CD4-positive, alpha-beta T cell treated with Interleukin-6 at 100 ng/mL for 8 hours (primary cell): ENCODE measurements at regions not wholly inside any gene's neighbourhood (a gene's known extent, or its start where the extent isn't known, plus 50 kb on each side); places are given as distances from the start of the nearest gene placed in this dataset.

ENCODE experiments used
- DNase-seq: peaks from one replicate; pipeline ENCODE4 v3.0.0-alpha.2; 2020; ENCODE audit warnings: mixed read lengths, low spot score

DNA sequence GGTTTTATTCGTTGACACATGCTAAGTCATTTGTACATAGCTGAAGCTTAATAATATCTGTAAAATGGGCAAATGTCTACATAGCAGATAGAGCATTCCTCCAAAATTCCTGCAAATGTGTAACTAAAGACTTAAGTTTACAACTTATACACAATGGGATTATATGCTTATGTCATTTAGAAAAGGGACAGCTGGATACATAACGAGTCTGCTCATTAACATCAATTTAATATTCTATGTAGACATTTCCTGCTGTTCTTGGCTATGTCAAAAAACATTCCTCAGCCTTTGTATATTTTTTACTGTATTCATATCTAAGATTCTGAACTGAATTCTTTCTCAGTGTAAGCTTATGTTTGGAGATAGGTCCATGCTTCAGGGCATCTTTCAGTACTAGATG is 762.2 kb downstream of the NR2F2 start:
- no peak for DNase-seq

DNA sequence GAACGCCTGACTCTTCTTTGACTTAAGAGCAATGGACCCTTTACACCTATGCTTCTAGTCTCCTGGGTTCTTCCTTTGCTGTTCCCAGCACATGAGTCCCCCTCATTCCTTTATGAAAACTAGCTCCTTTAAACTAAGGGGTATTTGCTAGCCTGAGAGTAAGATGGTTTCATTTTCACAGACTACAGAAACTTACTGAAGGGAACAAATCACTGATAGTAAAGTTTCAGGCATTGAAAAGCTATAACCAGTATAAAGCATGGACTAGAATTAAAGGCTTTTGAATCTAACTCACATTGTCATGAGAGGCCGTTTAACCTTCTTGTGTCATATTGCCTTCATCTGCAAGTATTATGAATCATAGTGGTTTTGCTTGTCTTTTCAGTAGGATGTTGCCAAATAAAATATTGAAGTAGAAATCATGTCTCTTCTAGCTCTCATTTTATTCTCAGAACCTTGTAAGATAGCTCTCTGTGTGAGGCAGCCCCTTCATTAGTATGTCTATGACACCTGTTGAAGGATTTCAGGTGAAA is 765.9 kb downstream of the NR2F2 start:
- no peak for DNase-seq

DNA sequence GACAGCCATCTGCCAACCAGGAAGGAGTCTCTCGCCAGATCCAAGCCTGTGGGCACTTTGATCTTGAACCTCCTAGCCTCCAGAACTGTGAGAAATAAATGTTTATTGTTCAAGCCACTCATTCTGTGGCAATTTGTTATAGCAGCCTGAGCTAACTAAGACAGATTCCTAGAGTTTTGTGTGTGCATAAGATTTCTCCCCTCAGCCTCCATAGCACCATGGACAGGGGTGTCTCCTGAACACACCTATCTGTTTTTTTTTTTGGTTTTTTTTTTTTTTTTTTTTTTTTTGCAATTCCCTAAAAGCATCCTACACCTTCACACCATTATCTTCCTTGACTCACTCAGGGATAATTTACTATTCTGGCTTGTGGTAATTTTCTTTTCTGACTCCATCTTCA is 768.5 kb downstream of the NR2F2 start:
- DNase-seq = no peak

DNA sequence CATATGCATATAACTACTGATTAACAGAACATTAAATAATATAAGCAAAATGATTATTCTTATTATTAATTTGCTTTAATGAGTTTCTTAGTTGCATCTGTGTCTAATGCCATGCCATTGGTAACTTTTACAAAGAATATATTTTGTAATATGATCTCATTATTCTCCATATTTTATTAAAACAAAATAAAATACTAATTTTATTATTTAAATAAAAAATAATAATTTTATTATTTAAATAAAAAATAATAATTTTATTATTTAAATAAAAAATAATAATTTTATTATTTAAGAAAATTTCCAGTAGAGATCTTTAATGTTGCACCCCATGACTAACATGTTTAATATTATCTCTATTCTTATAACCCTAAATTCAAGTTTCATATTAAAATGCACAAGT is 771.1 kb downstream of the NR2F2 start:
- DNase-seq = no peak

DNA sequence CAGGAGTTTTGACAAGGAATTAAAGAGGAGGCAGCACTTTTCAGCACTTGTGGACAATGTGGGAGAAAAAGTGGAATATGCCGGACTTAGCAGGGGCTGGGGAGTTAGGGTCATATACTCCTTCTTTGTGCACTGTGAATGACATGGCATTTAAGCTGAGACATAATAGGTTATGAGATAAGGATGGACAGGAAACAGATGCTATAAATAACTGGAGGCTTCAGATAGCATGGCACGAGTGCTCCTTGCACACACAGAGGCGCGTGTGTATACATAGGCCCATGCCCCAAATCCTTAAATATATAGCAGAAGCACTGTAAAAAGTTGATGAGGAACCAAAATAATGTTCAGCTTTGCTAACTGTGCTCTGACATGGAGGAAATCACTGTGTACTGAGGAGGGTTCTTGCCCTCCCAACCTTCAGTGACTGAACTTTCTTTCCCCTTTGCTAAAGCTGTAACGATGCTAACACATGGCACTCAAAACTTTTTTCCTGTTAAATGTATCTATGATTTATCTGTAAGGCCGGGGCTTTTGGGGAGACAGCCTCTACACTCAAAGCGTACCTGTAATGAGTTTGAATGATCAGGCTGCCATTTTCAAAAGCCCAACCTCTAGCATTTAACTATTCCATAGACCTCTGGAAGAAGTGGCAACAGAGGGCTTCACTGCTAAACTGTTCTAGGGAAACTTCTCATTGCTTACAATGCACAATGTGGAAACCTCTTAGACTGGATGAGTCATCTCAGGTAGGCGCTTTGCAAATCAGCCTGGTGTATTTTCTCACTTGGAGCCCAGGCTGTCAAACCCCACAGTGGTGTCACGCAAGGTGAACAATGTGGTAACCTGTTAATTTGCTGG is 784.6 kb downstream of the NR2F2 start:
- no peak for DNase-seq

GRCh38 chr15:97115761-97116070 is 785.2 kb downstream of the NR2F2 start:
- no peak for DNase-seq

DNA sequence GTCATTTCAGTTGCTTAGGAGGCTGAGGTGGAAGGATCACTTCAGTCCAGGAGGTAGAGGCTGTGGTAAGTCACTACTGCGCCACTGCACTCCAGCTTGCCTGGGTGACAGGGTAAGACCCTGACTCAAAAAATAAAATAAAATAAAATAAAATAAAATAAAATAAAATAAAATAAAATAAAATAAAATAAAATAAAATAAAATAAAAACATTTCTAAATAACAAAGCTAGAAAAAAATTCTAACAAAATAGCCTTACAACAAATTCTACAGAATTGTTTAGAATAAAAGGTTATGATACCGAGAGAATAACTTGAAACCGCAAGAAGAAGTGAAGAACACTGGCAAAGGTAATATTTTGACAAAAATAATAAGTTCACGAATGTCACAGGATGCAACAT is 794.3 kb downstream of the NR2F2 start:
- no peak for DNase-seq

GRCh38 chr15:97126553-97127233 is 796.2 kb downstream of the NR2F2 start:
- DNase-seq = no peak

DNA sequence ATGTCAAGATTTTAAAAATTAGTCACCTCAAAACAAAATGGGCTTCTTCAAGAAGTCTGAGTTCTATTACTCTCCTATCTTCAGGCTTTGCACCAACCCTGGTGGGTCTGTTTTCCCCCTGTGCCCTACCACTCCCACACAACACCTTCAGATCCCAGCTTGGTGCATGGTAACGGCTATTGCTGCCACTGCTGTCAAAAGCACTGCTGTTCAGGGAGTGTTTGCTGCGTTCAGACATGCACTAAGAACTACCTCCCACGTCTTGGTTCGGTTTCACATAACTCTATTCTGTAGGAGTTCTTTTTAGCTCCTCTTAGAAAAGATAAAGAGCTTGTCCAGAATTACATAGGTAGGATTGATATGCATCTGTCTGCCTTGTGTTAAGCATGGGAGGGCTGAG is 799.2 kb downstream of the NR2F2 start:
- DNase-seq = no peak

GRCh38 chr15:97140216-97140615 is 809.7 kb downstream of the NR2F2 start:
- no peak for DNase-seq

DNA sequence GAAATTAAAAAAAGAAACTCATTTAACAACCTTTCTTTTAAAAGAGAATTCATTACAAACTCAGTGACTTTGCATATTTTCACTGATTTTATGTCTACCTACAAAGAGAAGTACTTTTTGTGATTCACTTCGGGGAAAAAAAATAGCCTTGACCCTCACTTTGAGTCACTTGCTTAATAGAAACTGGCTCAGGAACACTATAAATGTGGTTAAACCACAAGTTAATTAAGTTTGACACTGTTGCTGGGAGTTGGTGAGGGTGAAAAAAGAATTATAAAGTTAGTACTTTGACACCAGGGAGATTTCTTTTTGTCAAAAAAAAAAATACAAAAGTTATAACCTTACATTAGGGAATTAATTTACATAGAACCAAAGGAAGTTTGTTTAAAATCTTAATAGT is 810.9 kb downstream of the NR2F2 start:
- no peak for DNase-seq

DNA sequence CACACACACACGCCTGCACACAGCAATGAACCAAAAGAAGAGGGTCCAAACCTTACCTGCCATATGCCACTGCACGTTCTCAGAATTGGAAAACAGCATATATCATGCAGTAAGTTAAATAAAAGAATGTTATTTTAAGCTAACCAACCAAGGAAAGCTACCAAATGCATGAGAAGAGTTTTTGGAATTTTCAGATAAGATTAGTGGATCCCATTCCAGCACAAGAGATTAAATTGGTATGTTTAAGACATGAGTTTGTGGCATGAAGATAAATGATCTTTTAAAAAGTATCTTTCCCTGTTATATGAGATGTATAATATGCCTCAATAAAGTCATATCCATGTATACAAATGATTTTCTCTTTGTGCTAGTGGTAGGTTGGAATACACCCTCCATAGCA is 811.4 kb downstream of the NR2F2 start:
- no peak for DNase-seq

DNA sequence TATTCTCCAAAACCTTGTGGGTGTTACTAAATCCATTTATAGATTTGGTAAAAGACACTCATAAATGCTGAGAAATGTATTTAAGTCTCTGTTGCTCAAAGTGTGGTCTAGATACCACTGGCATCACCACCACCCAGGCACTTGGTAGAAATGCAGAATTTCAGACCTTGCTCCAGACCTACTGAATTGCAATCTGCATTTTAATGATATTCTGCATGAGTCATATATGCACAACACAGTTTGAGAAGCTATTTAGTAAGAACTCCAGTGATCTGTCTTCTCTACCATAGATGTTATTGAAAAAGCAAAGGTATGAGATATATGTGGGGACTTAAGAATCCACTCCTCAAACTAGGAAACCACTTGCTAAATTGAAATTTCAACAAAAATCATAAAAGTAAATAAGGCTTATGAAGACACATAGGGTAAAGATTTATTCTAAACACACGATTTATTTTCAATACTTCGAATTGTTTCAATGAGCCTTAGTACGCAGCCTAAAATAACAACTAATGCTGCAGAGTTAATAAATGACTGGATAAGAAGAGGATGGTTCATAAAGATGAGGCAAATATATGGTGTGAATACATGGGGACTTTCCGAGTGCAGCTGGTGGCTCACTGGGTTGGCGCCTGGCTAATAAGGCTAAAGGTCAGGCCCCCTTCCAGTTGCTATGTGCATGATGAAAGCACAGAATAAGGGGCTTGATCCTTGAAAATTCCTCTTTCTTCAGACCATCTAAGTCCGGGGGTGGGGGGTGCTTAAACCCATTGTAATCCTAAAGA is 813.3 kb downstream of the NR2F2 start:
- no peak for DNase-seq

- no peak for DNase-seq
These were observed 813.8 kb downstream of the NR2F2 start for GRCh38 chr15:97144377-97144711.

- DNase-seq = no peak
These were observed 813.3 kb upstream of the ARRDC4 start for GRCh38 chr15:97146929-97147870.

- no peak for DNase-seq
These were observed 807.0 kb upstream of the ARRDC4 start for GRCh38 chr15:97153356-97153965.

DNA sequence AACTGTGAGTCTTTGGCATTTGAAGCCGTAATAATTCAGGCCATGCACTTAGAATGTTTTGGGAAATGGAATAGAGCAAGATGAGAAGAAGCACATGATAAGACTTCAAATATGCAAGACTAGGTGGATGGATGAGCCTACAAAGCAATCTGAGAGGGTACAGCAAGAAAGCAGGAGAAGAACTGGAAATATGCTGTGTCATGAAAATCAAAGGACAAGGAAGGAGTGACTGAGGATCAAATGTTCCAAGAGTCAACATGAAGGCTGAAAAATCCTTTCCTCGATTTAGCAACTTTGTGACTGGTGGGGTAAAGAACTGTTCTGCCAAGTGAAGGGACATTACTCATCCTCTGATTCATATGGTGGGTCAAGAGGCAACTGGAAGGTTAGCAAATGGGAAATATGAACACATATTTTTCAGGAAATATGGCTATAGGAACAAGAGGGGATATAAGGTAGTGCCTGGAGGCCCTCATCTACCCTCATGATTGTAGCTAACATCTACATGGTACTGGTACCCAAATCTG is 803.7 kb upstream of the ARRDC4 start:
- DNase-seq = no peak

DNA sequence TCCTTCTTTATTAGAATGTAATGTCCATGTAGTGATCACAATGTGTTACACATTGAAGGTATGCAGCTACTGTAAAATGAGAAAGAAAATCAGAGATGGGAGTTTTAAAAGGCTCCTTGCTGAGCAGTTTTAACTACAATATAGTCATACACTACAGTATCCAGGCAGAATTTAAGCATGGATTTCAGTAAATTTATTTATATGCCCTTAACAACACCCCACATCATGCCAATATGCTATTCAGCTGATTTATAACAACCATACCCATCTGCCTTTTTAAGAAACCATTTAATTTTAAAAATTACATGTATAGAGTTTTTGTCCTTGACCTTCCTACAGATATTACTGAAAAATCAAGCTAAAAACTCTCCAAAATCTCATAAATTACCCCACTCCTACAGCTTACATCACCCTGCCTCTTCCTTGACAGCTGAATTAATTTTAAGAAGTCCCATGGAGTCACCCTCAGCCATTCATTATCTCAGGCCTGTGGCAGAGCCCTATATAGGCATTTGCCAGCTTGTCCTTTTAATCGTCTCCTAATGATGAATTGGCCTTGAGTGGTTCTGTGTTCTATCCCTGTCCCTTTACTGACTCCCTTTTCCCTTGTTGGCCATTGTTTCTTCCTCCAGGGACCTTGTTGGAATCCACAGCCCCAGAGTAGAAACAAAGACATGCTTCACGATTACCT is 797.6 kb upstream of the ARRDC4 start:
- DNase-seq = no peak

DNA sequence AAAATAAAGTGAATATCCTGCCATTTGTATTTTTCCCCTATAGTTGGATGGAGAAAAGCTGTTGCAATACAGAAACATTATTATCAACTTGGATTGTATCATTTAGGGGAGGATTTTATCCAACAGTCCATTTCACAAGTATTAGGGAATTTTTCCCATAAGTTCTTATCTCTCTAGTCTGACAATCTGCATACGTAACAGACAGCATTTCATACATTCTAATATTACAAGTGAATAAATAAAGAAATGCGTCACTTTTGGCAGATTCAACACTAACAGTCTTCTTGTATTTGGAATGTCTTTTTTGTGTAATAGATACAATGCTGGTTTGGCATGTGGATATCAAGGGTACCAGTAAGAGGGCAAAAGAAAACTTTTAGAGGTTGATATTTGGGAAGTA is 795.3 kb upstream of the ARRDC4 start:
- no peak for DNase-seq

DNA sequence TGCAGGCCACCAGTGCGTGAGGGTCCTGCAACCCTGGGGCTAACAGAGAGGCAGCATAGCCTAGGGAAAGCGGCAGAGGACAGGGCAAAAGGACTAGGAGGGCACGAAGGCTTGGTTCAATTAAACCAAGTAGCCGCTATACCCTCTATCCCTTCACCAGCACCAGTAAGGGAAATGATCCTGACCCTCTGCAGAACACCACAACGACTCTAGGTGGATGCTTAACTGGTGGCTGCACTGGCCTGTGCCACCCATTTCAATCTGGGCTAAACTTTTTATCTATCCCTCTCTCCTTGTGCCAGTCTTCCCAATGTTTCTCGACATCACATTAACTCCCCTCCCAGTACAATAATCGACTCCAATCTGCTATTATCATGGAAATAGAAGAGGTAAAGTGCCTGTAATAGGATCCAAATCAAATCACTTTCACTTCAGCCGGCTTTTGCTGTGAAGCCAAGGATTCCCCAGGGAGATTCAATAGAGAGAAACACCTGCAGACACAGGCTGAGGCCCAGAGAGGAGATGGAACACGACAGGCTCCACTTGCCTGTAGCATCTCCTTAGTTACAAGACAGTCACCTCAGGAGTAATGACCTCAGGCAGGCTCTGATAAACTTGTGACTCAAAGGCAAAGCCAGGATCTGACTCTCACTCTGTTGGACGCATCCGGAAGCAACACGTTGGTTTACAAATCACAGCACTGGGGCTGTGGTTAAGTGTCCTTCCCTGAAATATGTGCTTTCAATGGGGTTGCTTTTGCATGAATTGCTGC is 791.6 kb upstream of the ARRDC4 start:
- no peak for DNase-seq
